T-helper 1 cell treated with Interleukin-12 subunit alpha and Interleukin-12 subunit beta and Interleukin-4 antibody, amounts not matched to agents 30 μg/mL and 1 μg/mL, for 36 hours (primary cell): ENCODE measurements at regions not wholly inside any gene's neighbourhood (a gene's known extent, or its start where the extent isn't known, plus 50 kb on each side); places are given as distances from the start of the nearest gene placed in this dataset.

Experiments
- H3K27ac Mint-ChIP-seq: one replicate; pipeline ENCODE4 v1.8.0; 2021; ENCODE audit warnings: mild to moderate bottlenecking, mixed read lengths
- H3K27me3 Mint-ChIP-seq: one replicate; pipeline ENCODE4 v1.8.0; 2021; ENCODE audit warnings: low read depth, mixed read lengths
- H3K36me3 Mint-ChIP-seq: one replicate; pipeline ENCODE4 v1.8.0; 2021; ENCODE audit warnings: low read depth, mixed read lengths
- H3K4me1 Mint-ChIP-seq: one replicate; pipeline ENCODE4 v1.8.0; 2021; ENCODE audit warnings: low read depth, mixed read lengths
- H3K4me3 Mint-ChIP-seq: one replicate; pipeline ENCODE4 v1.8.0; 2021; ENCODE audit warnings: mild to moderate bottlenecking, moderate library complexity, mixed read lengths
- H3K9me3 Mint-ChIP-seq: one replicate; pipeline ENCODE4 v1.8.0; 2021; ENCODE audit warnings: mixed read lengths

GRCh38 chr6:139612135-139612465 is 237.7 kb upstream of the CITED2 start:
- H3K27ac Mint-ChIP-seq = no peak overlapping the region

GRCh38 chr6:139611327-139612134 is 237.1 kb upstream of the CITED2 start:
- Mint-ChIP-seq H3K4me3 (no peak overlapping the region), H3K27ac (no peak overlapping the region), H3K9me3 (no peaks in the 10 kb centered on the region), H3K4me1 (no peaks in the 10 kb centered on the region), H3K36me3 (no peaks in the 10 kb centered on the region), H3K27me3 (peaks cover 7% of the 10 kb centered on the region)

More at GRCh38 chr6:139612135-139612465, 237.7 kb upstream of the CITED2 start:
- Mint-ChIP-seq H3K27me3 (peaks cover 9% of the 10 kb centered on the region), H3K9me3 (no peaks in the 10 kb centered on the region), H3K4me1 (no peaks in the 10 kb centered on the region), H3K36me3 (no peaks in the 10 kb centered on the region), H3K4me3 (no peak overlapping the region)

- Mint-ChIP-seq H3K27me3 (peaks cover 5% of the 10 kb centered on the region), H3K36me3 (no peaks in the 10 kb centered on the region), H3K4me3 (no peak overlapping the region), H3K27ac (no peak overlapping the region), H3K9me3 (no peaks in the 10 kb centered on the region), H3K4me1 (no peaks in the 10 kb centered on the region)
Measured at GRCh38 chr6:139608466-139609261, 234.2 kb upstream of the CITED2 start.

GRCh38 chr6:139605350-139605749 is 230.9 kb upstream of the CITED2 start:
- Mint-ChIP-seq H3K4me3 (no peak overlapping the region), H3K27ac (no peak overlapping the region), H3K4me1 (peaks cover 4% of the 10 kb centered on the region), H3K9me3 (no peaks in the 10 kb centered on the region), H3K36me3 (no peaks in the 10 kb centered on the region), H3K27me3 (peaks cover 9% of the 10 kb centered on the region)

- Mint-ChIP-seq H3K4me1 (peaks cover 4% of the 10 kb centered on the region), H3K27ac (no peak overlapping the region), H3K36me3 (no peaks in the 10 kb centered on the region), H3K9me3 (no peaks in the 10 kb centered on the region), H3K4me3 (no peak overlapping the region), H3K27me3 (peaks cover 4% of the 10 kb centered on the region)
Measured at GRCh38 chr6:139603581-139603980, 229.1 kb upstream of the CITED2 start.

GRCh38 chr6:139602577-139602976 is 228.1 kb upstream of the CITED2 start:
- no peak overlapping the region for H3K4me3 Mint-ChIP-seq
- H3K36me3 Mint-ChIP-seq = no peaks in the 10 kb centered on the region
- H3K4me1 Mint-ChIP-seq = peaks cover 4% of the 10 kb centered on the region
- no peaks in the 10 kb centered on the region for H3K9me3 Mint-ChIP-seq
- H3K27ac Mint-ChIP-seq = no peak overlapping the region
- H3K27me3 Mint-ChIP-seq = peaks cover 4% of the 10 kb centered on the region

GRCh38 chr6:139600919-139601475 is 226.5 kb upstream of the CITED2 start:
- peak overlapping the region; percentile 37 for H3K27ac Mint-ChIP-seq
- peaks cover 4% of the 10 kb centered on the region for H3K27me3 Mint-ChIP-seq
- H3K4me1 Mint-ChIP-seq = peaks cover 4% of the 10 kb centered on the region
- H3K36me3 Mint-ChIP-seq = no peaks in the 10 kb centered on the region
- no peaks in the 10 kb centered on the region for H3K9me3 Mint-ChIP-seq
- H3K4me3 Mint-ChIP-seq = no peak overlapping the region

- H3K4me3 Mint-ChIP-seq = no peak overlapping the region
- no peaks in the 10 kb centered on the region for H3K36me3 Mint-ChIP-seq
- H3K9me3 Mint-ChIP-seq = no peaks in the 10 kb centered on the region
- H3K27ac Mint-ChIP-seq = no peak overlapping the region
- H3K4me1 Mint-ChIP-seq = peaks cover 4% of the 10 kb centered on the region
- peaks cover 4% of the 10 kb centered on the region for H3K27me3 Mint-ChIP-seq
Measured at GRCh38 chr6:139600343-139600742, 225.9 kb upstream of the CITED2 start.

- no peak overlapping the region for H3K27ac Mint-ChIP-seq
Measured at GRCh38 chr6:139597771-139598755, 223.6 kb upstream of the CITED2 start.

GRCh38 chr6:139597087-139597763 is 222.8 kb upstream of the CITED2 start:
- no peak overlapping the region for H3K4me3 Mint-ChIP-seq
- H3K36me3 Mint-ChIP-seq = no peaks in the 10 kb centered on the region
- H3K27me3 Mint-ChIP-seq = peaks cover 3% of the 10 kb centered on the region
- H3K27ac Mint-ChIP-seq = no peak overlapping the region
- H3K4me1 Mint-ChIP-seq = peaks cover 4% of the 10 kb centered on the region
- no peaks in the 10 kb centered on the region for H3K9me3 Mint-ChIP-seq

More at GRCh38 chr6:139597771-139598755, 223.6 kb upstream of the CITED2 start:
- no peaks in the 10 kb centered on the region for H3K27me3 Mint-ChIP-seq
- H3K4me3 Mint-ChIP-seq = no peak overlapping the region
- no peaks in the 10 kb centered on the region for H3K9me3 Mint-ChIP-seq
- H3K36me3 Mint-ChIP-seq = no peaks in the 10 kb centered on the region
- H3K4me1 Mint-ChIP-seq = peaks cover 4% of the 10 kb centered on the region

GRCh38 chr6:139595183-139595582 is 220.7 kb upstream of the CITED2 start:
- Mint-ChIP-seq H3K27ac (no peak overlapping the region), H3K9me3 (no peaks in the 10 kb centered on the region), H3K4me3 (no peak overlapping the region), H3K36me3 (no peaks in the 10 kb centered on the region), H3K27me3 (peaks cover 19% of the 10 kb centered on the region), H3K4me1 (no peaks in the 10 kb centered on the region)

GRCh38 chr6:139594333-139594965 is 220.0 kb upstream of the CITED2 start:
- H3K4me1 Mint-ChIP-seq = no peaks in the 10 kb centered on the region
- H3K27ac Mint-ChIP-seq = no peak overlapping the region
- H3K27me3 Mint-ChIP-seq = peaks cover 26% of the 10 kb centered on the region
- no peaks in the 10 kb centered on the region for H3K9me3 Mint-ChIP-seq
- H3K4me3 Mint-ChIP-seq = no peak overlapping the region
- no peaks in the 10 kb centered on the region for H3K36me3 Mint-ChIP-seq

- H3K4me1 Mint-ChIP-seq = no peaks in the 10 kb centered on the region
- no peaks in the 10 kb centered on the region for H3K9me3 Mint-ChIP-seq
- peaks cover 39% of the 10 kb centered on the region for H3K27me3 Mint-ChIP-seq
- no peak overlapping the region for H3K27ac Mint-ChIP-seq
- no peak overlapping the region for H3K4me3 Mint-ChIP-seq
- no peaks in the 10 kb centered on the region for H3K36me3 Mint-ChIP-seq
Measured at GRCh38 chr6:139593081-139593480, 218.6 kb upstream of the CITED2 start.
